H1 (cell line): ENCODE measurements at regions not wholly inside any gene's neighbourhood (a gene's known extent, or its start where the extent isn't known, plus 50 kb on each side); places are given as distances from the start of the nearest gene placed in this dataset.

Source experiments
- BCL11A ChIP-seq, 2 experiments: IDR thresholded peaks; one replicate each; pipeline ENCODE4 v1.6.1; 2011; ENCODE audit warnings: low read depth in 2 of 2, low read length in 2 of 2, mild to moderate bottlenecking in 2 of 2
- BRCA1 ChIP-seq: IDR thresholded peaks from 2 replicates; pipeline ENCODE4 v1.6.1; 2012; ENCODE audit warnings: low read depth, low read length, improper control_type of control experiment
- CBX8 ChIP-seq: fragments of 300-800, 300-1000 bp; sonication (generic); IDR thresholded peaks from 2 replicates; pipeline ENCODE4 v1.7.1; 2016; ENCODE audit warnings: low read depth, low read length, borderline replicate concordance
- EGR1 ChIP-seq: IDR thresholded peaks from 2 replicates; pipeline ENCODE4 v1.6.1; 2011; ENCODE audit warnings: low read depth, low read length, borderline replicate concordance
- GABPA ChIP-seq: IDR thresholded peaks from 2 replicates; pipeline ENCODE4 v1.6.1; 2011; ENCODE audit warnings: mild to moderate bottlenecking, low read length, moderate library complexity, borderline replicate concordance; ENCODE audit not compliant: insufficient read depth
- HDAC6 ChIP-seq: IDR thresholded peaks from one replicate; pipeline ENCODE4 v1.7.1; 2012; ENCODE audit warnings: low read depth, mild to moderate bottlenecking, inconsistent platforms, low read length, moderate library complexity
- JUN ChIP-seq: IDR thresholded peaks from 2 replicates; pipeline ENCODE4 v1.6.1; 2011; ENCODE audit warnings: low read depth, mild to moderate bottlenecking, improper control_type of control experiment, low read length
- KDM1A ChIP-seq: fragments of 200-600, 300-600 bp; sonication (generic); IDR thresholded peaks from 2 replicates; pipeline ENCODE4 v1.7.1; 2016; ENCODE audit warnings: mild to moderate bottlenecking, low read length, borderline replicate concordance
- POU5F1 ChIP-seq: IDR thresholded peaks from 2 replicates; pipeline ENCODE4 v1.6.1; 2011; ENCODE audit warnings: low read depth, mild to moderate bottlenecking, low read length, moderate library complexity
- RAD21 ChIP-seq, 2 experiments: IDR thresholded peaks in 1 of 2; conservative IDR thresholded peaks in 1 of 2; 2 replicates each; pipeline ENCODE4 v1.6.1; 2011; ENCODE audit warnings: low read depth in 2 of 2, low read length in 2 of 2, improper control_type of control experiment in 1 of 2, inconsistent platforms in 1 of 2, mild to moderate bottlenecking in 1 of 2, moderate library complexity in 1 of 2
- SUZ12 ChIP-seq: fragments of 200-600 bp; sonication (generic); IDR thresholded peaks from 2 replicates; pipeline ENCODE4 v1.6.1; 2012; ENCODE audit warnings: mild to moderate bottlenecking, inconsistent platforms, low read length, moderate library complexity, mixed read lengths
- TEAD4 ChIP-seq: IDR thresholded peaks from 2 replicates; pipeline ENCODE4 v1.6.1; 2012; ENCODE audit warnings: low read depth, low read length, inconsistent platforms, mixed read lengths

DNA sequence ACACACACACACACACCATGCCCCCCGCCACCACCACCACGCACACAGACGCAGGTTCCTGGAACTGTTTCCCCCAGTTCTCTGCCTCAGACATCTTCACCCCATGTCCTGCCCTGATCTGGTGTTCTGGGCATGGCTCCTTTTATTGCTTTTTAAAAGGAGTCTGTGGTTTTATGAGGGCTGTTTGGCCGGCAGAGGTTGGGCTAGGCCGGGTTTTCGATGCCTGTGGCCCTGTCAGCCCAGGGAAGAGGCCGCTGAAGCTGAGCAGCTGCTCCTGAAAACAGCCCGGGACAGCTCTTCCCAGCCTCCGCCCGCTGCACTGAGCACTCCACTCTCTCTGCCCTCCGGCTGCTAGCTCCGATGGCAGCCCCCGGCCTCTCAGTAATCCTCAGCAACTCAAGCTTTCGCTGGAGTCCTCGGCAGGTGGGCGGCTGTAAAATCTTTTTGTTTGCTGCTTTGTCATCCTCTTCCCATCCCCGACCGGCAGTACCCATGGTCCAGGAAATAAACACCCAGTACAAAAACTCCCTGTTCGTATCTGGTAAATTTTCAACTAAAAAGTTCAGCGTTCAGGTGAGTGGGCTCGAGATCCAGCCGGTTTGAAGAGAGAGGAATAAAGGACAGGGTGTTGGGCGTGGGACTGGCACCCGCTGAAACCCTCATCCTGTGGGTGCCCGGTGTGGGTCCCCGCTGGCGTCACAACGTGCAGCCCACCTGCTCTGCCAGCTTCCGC is 103.0 kb upstream of the ERCC6L2 start (continued):
- TF ChIP-seq BRCA1 (no peak), TEAD4 (no peak), EGR1 (no peak), GABPA (no peak), BCL11A (IDR thresholded peaks at IDR 0.05; ENCODE audit: low read depth in 2 of 2, low read length in 2 of 2) (no peak), CBX8 (no peak), RAD21 (IDR thresholded peaks at IDR 0.05 in 1 of 2, conservative IDR thresholded peaks at IDR 0.05 in 1 of 2; ENCODE audit: low read depth in 2 of 2, low read length in 2 of 2) (peak in 1 of 2 experiments; percentile 21; a peak in 1 of 4 replicates), SUZ12 (0 out of 2 replicates have a peak, but pooled peaks have one; percentile 5), POU5F1 (no peak), JUN (no peak), KDM1A (no peak), HDAC6 (no peak)
